ENCODE measurements at regions not wholly inside any gene's neighbourhood (a gene's known extent, or its start where the extent isn't known, plus 50 kb on each side); places are given as distances from the start of the nearest gene placed in this dataset.

- TF ChIP-seq CTCF (IDR thresholded peaks at IDR 0.05; ENCODE audit: insufficient read depth, low read length) (no peak), POLR2AphosphoS5 (IDR thresholded peaks at IDR 0.05; ENCODE audit: low read depth) (no peak), SPI1 (IDR thresholded peaks at IDR 0.05; ENCODE audit: borderline replicate concordance, low read depth) (no peak), GABPA (IDR thresholded peaks at IDR 0.05; ENCODE audit: low read depth) (no peak)
These were observed 445.3 kb upstream of the ZEB2 start for GRCh38 chr2:144965172-144965571.

All from HL-60 (cell line).